AG09309 (cell line): ENCODE measurements at regions not wholly inside any gene's neighbourhood (a gene's known extent, or its start where the extent isn't known, plus 50 kb on each side); places are given as distances from the start of the nearest gene placed in this dataset.

ENCODE experiments used
- DNase-seq: peaks from one replicate; pipeline ENCODE4 v3.0.0-alpha.2; 2010; ENCODE audit warnings: low read depth
- H3K4me3 ChIP-seq: 2 replicates; pipeline ENCODE4 v1.5.1; 2011; ENCODE audit warnings: mild to moderate bottlenecking, low read depth, low read length, moderate library complexity; ENCODE audit not compliant: control insufficient read depth
- CTCF ChIP-seq: IDR thresholded peaks from 2 replicates; pipeline ENCODE4 v1.5.1; 2011; ENCODE audit warnings: mild to moderate bottlenecking, low read depth, low read length, inconsistent platforms; ENCODE audit not compliant: insufficient read depth, control insufficient read depth; ENCODE audit errors: missing control alignments

- DNase-seq, result no peak
- no peak overlapping the region for H3K4me3 ChIP-seq
- TF ChIP-seq CTCF, result no peak
Observed at GRCh38 chr10:29141761-29142160, 147.1 kb upstream of the LYZL1 start.

- no peak for DNase-seq
- H3K4me3 ChIP-seq, result no peak overlapping the region
- no peak for TF ChIP-seq CTCF
Observed at GRCh38 chr10:29142516-29143314, 146.2 kb upstream of the LYZL1 start.

- TF ChIP-seq CTCF, result no peak
- DNase-seq, result no peak
- no peak overlapping the region for H3K4me3 ChIP-seq
Observed at GRCh38 chr10:29144126-29144525, 144.7 kb upstream of the LYZL1 start.

DNA sequence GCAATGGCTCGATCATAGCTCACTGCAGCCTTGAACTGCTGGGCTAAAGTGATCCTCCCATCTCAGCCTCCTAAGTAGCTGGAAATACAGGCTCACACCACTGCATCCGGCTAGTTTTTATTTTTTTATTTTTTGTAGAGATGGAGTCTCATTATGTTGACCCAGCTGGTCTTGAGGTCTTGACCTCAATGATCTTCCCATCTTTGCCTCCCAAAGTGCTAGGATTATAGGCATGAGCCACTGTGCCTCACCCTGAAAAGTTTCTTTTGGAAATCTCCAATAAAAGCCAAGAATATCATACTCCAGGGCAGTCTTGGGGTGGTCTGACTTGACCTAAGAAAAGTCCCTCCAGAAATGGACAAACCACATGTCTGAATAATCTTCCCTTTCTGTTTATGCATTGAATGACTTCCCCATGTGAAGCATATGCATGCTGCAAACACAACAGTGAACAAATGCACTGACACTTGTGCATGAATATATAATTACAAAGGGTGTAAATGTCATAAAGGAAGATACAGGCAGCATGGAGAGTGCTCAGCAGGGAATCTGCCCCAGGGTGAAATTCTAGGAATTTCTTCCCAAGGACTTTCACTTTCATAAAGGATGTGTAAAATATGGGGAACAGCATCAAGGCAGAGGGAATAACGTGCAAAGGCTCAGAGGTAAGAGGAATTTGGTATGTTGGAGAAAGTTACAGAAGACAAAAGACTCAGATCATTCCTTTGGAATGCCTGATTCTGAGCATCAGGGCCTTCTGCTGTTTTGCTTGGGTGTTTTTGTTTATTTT lies 142.4 kb upstream of the LYZL1 start:
- no peak for TF ChIP-seq CTCF
- DNase-seq, result no peak
- no peak overlapping the region for H3K4me3 ChIP-seq

DNA sequence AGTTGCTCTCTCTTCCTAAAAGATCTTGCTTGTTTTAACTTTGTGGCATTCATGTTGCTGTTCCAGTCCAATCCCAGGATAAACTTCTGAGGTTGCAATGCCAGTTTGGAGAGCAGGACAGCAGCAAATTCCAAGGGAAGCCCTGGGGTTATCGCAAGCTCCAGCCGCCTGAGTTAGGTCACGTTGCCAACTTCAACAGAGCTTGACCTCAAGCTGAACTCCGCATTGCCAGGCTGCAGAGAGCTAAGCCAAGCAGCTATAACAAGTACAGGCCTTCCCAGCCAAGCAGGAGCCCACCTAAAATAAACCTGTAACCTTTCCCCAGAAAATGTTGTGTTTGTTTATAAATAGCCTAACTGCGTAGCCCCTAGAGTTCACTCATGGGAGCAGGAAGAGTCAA lies 138.9 kb upstream of the LYZL1 start:
- DNase-seq, result no peak
- no peak overlapping the region for H3K4me3 ChIP-seq
- TF ChIP-seq CTCF, result no peak

- H3K4me3 ChIP-seq, result no peak overlapping the region
- no peak for TF ChIP-seq CTCF
Observed at GRCh38 chr10:29151005-29151404, 137.9 kb upstream of the LYZL1 start.

More at GRCh38 chr10:29151005-29151404, 137.9 kb upstream of the LYZL1 start:
- no peak for DNase-seq
